Endothelial cell of umbilical vein (primary cell): ENCODE measurements at regions not wholly inside any gene's neighbourhood (a gene's known extent, or its start where the extent isn't known, plus 50 kb on each side); places are given as distances from the start of the nearest gene placed in this dataset.

ENCODE experiments used
- BruUV-seq: library from RNA; stranded (reverse); fragments of 400-500 nt; replicated peaks from 2 replicates; lab custom pipeline; 2021; lab: Mats Ljungman, UMichigan
- CTCF ChIA-PET: fragments of 300-600, 350-600 bp; sonication (Branson Sonifier 250); formaldehyde crosslinking; loops from one replicate; lab custom pipeline; 2021; ENCODE audit warnings: antibody characterized with exemption, inconsistent platforms; lab: Charles Lee
- POLR2A ChIA-PET: fragments of 300-600, 350-600 bp; sonication (Branson Sonifier 250); formaldehyde crosslinking; loops from one replicate; lab custom pipeline; 2021; ENCODE audit warnings: antibody characterized with exemption, inconsistent platforms; lab: Charles Lee
- DNase-seq: peaks from one replicate; pipeline ENCODE4 v3.0.0-alpha.2; 2011; ENCODE audit warnings: low read depth, low spot score
- FAIRE-seq: peaks from 2 replicates; lab custom pipeline; 2011; peaks lifted over from hg19 to GRCh38; lab: Jason Lieb, UNC
- H2AFZ ChIP-seq: 2 replicates; pipeline ENCODE4 v1.6.0; 2012; ENCODE audit warnings: low read depth, low read length, control low read depth, inconsistent platforms
- H3K27ac ChIP-seq: 2 replicates; pipeline ENCODE4 v1.5.1; 2011; ENCODE audit warnings: low read depth, mild to moderate bottlenecking, control low read depth, low read length, moderate library complexity; ENCODE audit not compliant: insufficient read depth
- H3K27me3 ChIP-seq, 2 experiments: 2 replicates each; pipeline versions ENCODE4 v1.6.0 to v1.6.1; 2011; ENCODE audit warnings: low read length in 2 of 2, mixed read lengths in 1 of 2; ENCODE audit not compliant: control insufficient read depth in 2 of 2, insufficient read depth in 2 of 2
- H3K36me3 ChIP-seq, 2 experiments: 2 replicates in 1 of 2; 3 replicates in 1 of 2; pipeline ENCODE4 v1.5.1; 2011; ENCODE audit warnings: low read length in 2 of 2, mild to moderate bottlenecking in 1 of 2, moderate library complexity in 1 of 2; ENCODE audit not compliant: control insufficient read depth in 2 of 2, insufficient read depth in 2 of 2; ENCODE audit errors: extremely low read depth in 1 of 2
- H3K4me1 ChIP-seq: 3 replicates; pipeline ENCODE4 v1.5.1; 2011; ENCODE audit warnings: mild to moderate bottlenecking, low read length; ENCODE audit not compliant: control insufficient read depth, insufficient read depth; ENCODE audit errors: extremely low read depth
- H3K4me2 ChIP-seq: 2 replicates; pipeline ENCODE4 v1.6.1; 2011; ENCODE audit warnings: low read length, control low read depth, mixed read lengths; ENCODE audit not compliant: insufficient read depth
- H3K4me3 ChIP-seq, 3 experiments: fragments of 200-600 bp in 1 of 3; sonication (generic), shearing (Covaris generic) in 1 of 3; replicated peaks in 1 of 3; 2 replicates each; pipeline ENCODE4 v1.5.1; 2011 to 2016; ENCODE audit warnings: control low read depth in 3 of 3, low read length in 3 of 3, mild to moderate bottlenecking in 2 of 3, inconsistent platforms in 1 of 3, low read depth in 1 of 3, moderate library complexity in 1 of 3; ENCODE audit not compliant: insufficient read depth in 1 of 3
- H3K79me2 ChIP-seq: 2 replicates; pipeline ENCODE4 v1.6.0; 2012; ENCODE audit warnings: low read length, inconsistent platforms; ENCODE audit not compliant: control insufficient read depth, insufficient read depth
- H3K9ac ChIP-seq: replicated peaks from 2 replicates; pipeline ENCODE3; 2011; ENCODE audit warnings: low read length, control low read depth; ENCODE audit not compliant: insufficient read depth; ENCODE audit errors: extremely low read depth
- H3K9me1 ChIP-seq: replicated peaks from 3 replicates; pipeline ENCODE4 v1.6.0; 2011; ENCODE audit warnings: mild to moderate bottlenecking, low read length; ENCODE audit not compliant: control insufficient read depth, insufficient read depth; ENCODE audit errors: extremely low read depth
- H3K9me3 ChIP-seq: replicated peaks from 2 replicates; pipeline ENCODE4 v1.5.1; 2012; ENCODE audit warnings: low read length, inconsistent platforms; ENCODE audit not compliant: control insufficient read depth, insufficient read depth
- H4K20me1 ChIP-seq: replicated peaks from 2 replicates; pipeline ENCODE3; 2011; ENCODE audit warnings: mild to moderate bottlenecking, low read length; ENCODE audit not compliant: control insufficient read depth, insufficient read depth; ENCODE audit errors: extremely low read depth
- CTCF ChIP-seq, 2 donors: IDR thresholded peaks; 1 replicate in 1 of 2; 2 replicates in 1 of 2; pipeline ENCODE4 v1.5.1; 2011; ENCODE audit warnings: low read length in 2 of 2, mild to moderate bottlenecking in 2 of 2, moderate library complexity in 2 of 2, control low read depth in 1 of 2, inconsistent platforms in 1 of 2, low read depth in 1 of 2; ENCODE audit not compliant: insufficient read depth in 1 of 2; ENCODE audit errors: extremely low read depth in 1 of 2
- EZH2 ChIP-seq: IDR thresholded peaks from 2 replicates; pipeline ENCODE4 v1.6.1; 2012; ENCODE audit warnings: borderline replicate concordance, low read depth, mild to moderate bottlenecking, moderate library complexity, low read length, inconsistent platforms; ENCODE audit not compliant: severe bottlenecking
- FOS ChIP-seq: IDR thresholded peaks from 2 replicates; pipeline ENCODE4 v1.6.1; 2011; ENCODE audit warnings: mild to moderate bottlenecking, low read length, moderate library complexity, borderline replicate concordance; ENCODE audit not compliant: insufficient read depth
- GATA2 ChIP-seq: IDR thresholded peaks from 2 replicates; pipeline ENCODE4 v1.7.0; 2011; ENCODE audit warnings: low read depth, mild to moderate bottlenecking, moderate library complexity, mixed read lengths, low read length; ENCODE audit not compliant: insufficient read length, insufficient read depth
- JUN ChIP-seq: IDR thresholded peaks from 2 replicates; pipeline ENCODE4 v1.6.1; 2011; ENCODE audit warnings: borderline replicate concordance, low read depth; ENCODE audit not compliant: insufficient read length, insufficient read depth
- MAX ChIP-seq: IDR thresholded peaks from 2 replicates; pipeline ENCODE4 v1.6.1; 2011; ENCODE audit not compliant: insufficient read depth, insufficient read length
- MYC ChIP-seq: IDR thresholded peaks from one replicate; pipeline ENCODE4 v1.6.1; 2011; ENCODE audit warnings: mild to moderate bottlenecking, low read depth, low read length
- POLR2A ChIP-seq: IDR thresholded peaks from 2 replicates; pipeline ENCODE4 v1.6.1; 2012; ENCODE audit warnings: low read depth, mild to moderate bottlenecking, control low read depth, low read length
- POLR2AphosphoS5 ChIP-seq: IDR thresholded peaks from 2 replicates; pipeline ENCODE4 v1.6.1; 2012; ENCODE audit warnings: low read depth, mild to moderate bottlenecking, control low read depth, low read length, moderate library complexity; ENCODE audit not compliant: insufficient read depth
- dilution Hi-C: fragments of 300-500 bp; cut with MboI; formaldehyde crosslinking; loops from one replicate; pipeline ENCODE4 v1.15.0; 2019; ENCODE audit warnings: low sequenced_read_pairs; ENCODE audit not compliant: extremely low pct_ligation_motif_present
- intact Hi-C: fragments of 100-400 bp; cut with micrococcal nuclease; formaldehyde crosslinking; loops from one replicate; pipeline ENCODE4 v1.10.0; 2022

GRCh38 chr6:76403064-76403463 lies 330.6 kb upstream of the IMPG1 start:
- TF ChIP-seq GATA2: no peak
- no peak for TF ChIP-seq MYC
- no peak for TF ChIP-seq CTCF (IDR thresholded peaks at IDR 0.05; ENCODE audit: extremely low read depth in 1 of 2, insufficient read depth in 1 of 2, low read depth in 1 of 2, low read length in 2 of 2)
- no peak for TF ChIP-seq MAX
- no peak for TF ChIP-seq JUN
- no peak for TF ChIP-seq EZH2
- no peak for TF ChIP-seq POLR2A
- no peak for TF ChIP-seq POLR2AphosphoS5
- TF ChIP-seq FOS: no peak
- FAIRE-seq: no peak
- dilution Hi-C loops: no loop called here
- no peak overlapping the region for H3K27ac ChIP-seq
- intact Hi-C loops: no loop called here
- no peaks in the 10 kb centered on the region for H3K36me3 ChIP-seq
- H3K4me2 ChIP-seq: no peak overlapping the region
- H3K9ac ChIP-seq: no peak overlapping the region
- no peaks in the 10 kb centered on the region for H3K9me3 ChIP-seq
- no peak overlapping the region for H2AFZ ChIP-seq
- POLR2A ChIA-PET: no interaction called here
- no peak overlapping the region for H3K4me3 ChIP-seq
- H4K20me1 ChIP-seq: no peaks in the 10 kb centered on the region
- no peaks in the 10 kb centered on the region for H3K79me2 ChIP-seq
- DNase-seq: no peak
- no TSS peak for BruUV-seq
- H3K4me1 ChIP-seq: no peaks in the 10 kb centered on the region
- CTCF ChIA-PET: interaction anchor here (1.0 kb wide), 1 partner anchor 71 kb away, joined by 3 read pairs; no protein-coding TSS in a partner anchor
- no peaks in the 10 kb centered on the region for H3K27me3 ChIP-seq
- H3K9me1 ChIP-seq: no peaks in the 10 kb centered on the region
